Neural progenitor cell (in vitro differentiated cells): ENCODE measurements at regions not wholly inside any gene's neighbourhood (a gene's known extent, or its start where the extent isn't known, plus 50 kb on each side); places are given as distances from the start of the nearest gene placed in this dataset.

Experiments
- DNase-seq: peaks from one replicate; pipeline ENCODE4 v3.0.0-alpha.2; 2016; ENCODE audit warnings: low spot score
- H2AFZ ChIP-seq: fragments of 200-600 bp; sonication (generic); replicated peaks from 2 replicates; pipeline ENCODE4 v1.6.1; 2016; ENCODE audit warnings: antibody characterized with exemption
- H3F3A ChIP-seq: fragments of 200-600 bp; sonication (generic); 2 replicates; pipeline ENCODE4 v1.6.1; 2016; ENCODE audit warnings: antibody characterized with exemption, low read depth
- H3K27ac ChIP-seq: fragments of 200-600 bp; sonication (generic); 2 replicates; pipeline ENCODE4 v1.5.1; 2016; ENCODE audit warnings: mild to moderate bottlenecking
- H3K27me3 ChIP-seq: fragments of 200-600 bp; sonication (generic); 2 replicates; pipeline ENCODE4 v1.6.1; 2016; ENCODE audit warnings: mild to moderate bottlenecking, moderate library complexity
- H3K36me3 ChIP-seq: fragments of 200-600 bp; sonication (generic); 2 replicates; pipeline ENCODE4 v1.5.1; 2016
- H3K4me1 ChIP-seq: fragments of 200-600 bp; sonication (generic); 2 replicates; pipeline ENCODE4 v1.6.1; 2016; ENCODE audit warnings: mixed run types
- H3K4me2 ChIP-seq: fragments of 200-600 bp; sonication (generic); 2 replicates; pipeline ENCODE4 v1.6.1; 2016
- H3K4me3 ChIP-seq: fragments of 200-600 bp; sonication (generic); 2 replicates; pipeline ENCODE4 v1.5.1; 2016
- H3K79me2 ChIP-seq: fragments of 200-600 bp; sonication (generic); 2 replicates; pipeline ENCODE4 v1.6.1; 2016; ENCODE audit warnings: low read depth
- H3K9ac ChIP-seq: fragments of 200-600 bp; sonication (generic); 2 replicates; pipeline ENCODE4 v1.6.1; 2016
- H3K9me3 ChIP-seq: fragments of 200-600 bp; sonication (generic); 2 replicates; pipeline ENCODE4 v1.5.1; 2016; ENCODE audit warnings: low read depth
- H4K20me1 ChIP-seq: fragments of 200-600 bp; sonication (generic); 2 replicates; pipeline ENCODE4 v1.6.1; 2016; ENCODE audit warnings: low read depth
- H3K27ac Mint-ChIP-seq: 3 replicates; pipeline ENCODE4 v1.8.0; 2021; ENCODE audit warnings: mixed read lengths
- H3K27me3 Mint-ChIP-seq: 2 replicates; pipeline ENCODE4 v1.8.0; 2022; ENCODE audit warnings: low read depth, mild to moderate bottlenecking, inconsistent platforms, moderate library complexity, mixed read lengths; ENCODE audit not compliant: insufficient read depth
- H3K36me3 Mint-ChIP-seq: 3 replicates; pipeline ENCODE4 v1.8.0; 2021; ENCODE audit warnings: mixed read lengths
- H3K4me1 Mint-ChIP-seq: 3 replicates; pipeline ENCODE4 v1.8.0; 2021; ENCODE audit warnings: mixed read lengths
- H3K4me3 Mint-ChIP-seq: 3 replicates; pipeline ENCODE4 v1.8.0; 2021; ENCODE audit warnings: mild to moderate bottlenecking, moderate library complexity, mixed read lengths
- H3K9me3 Mint-ChIP-seq: 3 replicates; pipeline ENCODE4 v1.8.0; 2020; ENCODE audit warnings: mixed read lengths
- EZH2 ChIP-seq: fragments of 200-600 bp; sonication (generic); IDR thresholded peaks from 2 replicates; pipeline ENCODE4 v1.6.1; 2017; ENCODE audit warnings: antibody characterized with exemption, mild to moderate bottlenecking, moderate library complexity
- EZH2phosphoT487 ChIP-seq: fragments of 200-600 bp; sonication (generic); IDR thresholded peaks from 2 replicates; pipeline ENCODE4 v1.6.1; 2017; ENCODE audit warnings: antibody characterized with exemption
- TF ChIP-seq, protein P1 (sequence below): fragments of 200-600 bp; sonication (generic); IDR thresholded peaks from 2 replicates; pipeline ENCODE4 v1.5.1; 2017; ENCODE audit warnings: antibody characterized with exemption, mild to moderate bottlenecking

DNA sequence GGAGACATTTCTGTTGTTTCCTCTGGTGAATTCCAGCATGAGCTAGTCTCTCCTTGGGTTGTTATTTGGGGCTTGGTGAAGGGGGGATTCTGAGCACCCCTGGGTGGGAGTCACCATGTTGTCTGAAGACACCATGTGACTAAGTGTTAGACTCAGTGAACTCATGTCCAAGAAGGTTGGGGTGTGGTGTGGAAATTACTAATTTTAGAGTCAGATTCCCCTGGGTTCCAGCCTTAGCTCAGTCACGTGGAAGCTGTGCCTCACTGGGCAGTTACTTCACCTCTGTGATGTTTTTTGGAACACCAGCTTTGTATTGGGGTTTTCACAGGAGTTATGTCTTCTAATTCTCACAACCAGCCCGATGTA is 171.5 kb downstream of the RPLP1 start:
- Mint-ChIP-seq H3K36me3 (no peaks in the 10 kb centered on the region), H3K9me3 (peaks cover 19% of the 10 kb centered on the region), H3K4me3 (no peak overlapping the region), H3K4me1 (no peaks in the 10 kb centered on the region), H3K27me3 (peaks cover 6% of the 10 kb centered on the region), H3K27ac (no peak overlapping the region)
- Histone ChIP-seq H3K79me2 (no peaks in the 10 kb centered on the region), H3K27me3 (no peaks in the 10 kb centered on the region), H2AFZ (no peak overlapping the region), H3F3A (no peaks in the 10 kb centered on the region), H4K20me1 (no peaks in the 10 kb centered on the region), H3K4me3 (no peak overlapping the region), H3K36me3 (no peaks in the 10 kb centered on the region), H3K4me2 (no peak overlapping the region), H3K4me1 (no peaks in the 10 kb centered on the region), H3K9ac (no peak overlapping the region), H3K27ac (no peak overlapping the region), H3K9me3 (no peaks in the 10 kb centered on the region)
- no peak for DNase-seq
- TF ChIP-seq, protein P1, sequence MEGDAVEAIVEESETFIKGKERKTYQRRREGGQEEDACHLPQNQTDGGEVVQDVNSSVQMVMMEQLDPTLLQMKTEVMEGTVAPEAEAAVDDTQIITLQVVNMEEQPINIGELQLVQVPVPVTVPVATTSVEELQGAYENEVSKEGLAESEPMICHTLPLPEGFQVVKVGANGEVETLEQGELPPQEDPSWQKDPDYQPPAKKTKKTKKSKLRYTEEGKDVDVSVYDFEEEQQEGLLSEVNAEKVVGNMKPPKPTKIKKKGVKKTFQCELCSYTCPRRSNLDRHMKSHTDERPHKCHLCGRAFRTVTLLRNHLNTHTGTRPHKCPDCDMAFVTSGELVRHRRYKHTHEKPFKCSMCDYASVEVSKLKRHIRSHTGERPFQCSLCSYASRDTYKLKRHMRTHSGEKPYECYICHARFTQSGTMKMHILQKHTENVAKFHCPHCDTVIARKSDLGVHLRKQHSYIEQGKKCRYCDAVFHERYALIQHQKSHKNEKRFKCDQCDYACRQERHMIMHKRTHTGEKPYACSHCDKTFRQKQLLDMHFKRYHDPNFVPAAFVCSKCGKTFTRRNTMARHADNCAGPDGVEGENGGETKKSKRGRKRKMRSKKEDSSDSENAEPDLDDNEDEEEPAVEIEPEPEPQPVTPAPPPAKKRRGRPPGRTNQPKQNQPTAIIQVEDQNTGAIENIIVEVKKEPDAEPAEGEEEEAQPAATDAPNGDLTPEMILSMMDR, result no peak
- TF ChIP-seq EZH2, result no peak
- no peak for TF ChIP-seq EZH2phosphoT487

DNA sequence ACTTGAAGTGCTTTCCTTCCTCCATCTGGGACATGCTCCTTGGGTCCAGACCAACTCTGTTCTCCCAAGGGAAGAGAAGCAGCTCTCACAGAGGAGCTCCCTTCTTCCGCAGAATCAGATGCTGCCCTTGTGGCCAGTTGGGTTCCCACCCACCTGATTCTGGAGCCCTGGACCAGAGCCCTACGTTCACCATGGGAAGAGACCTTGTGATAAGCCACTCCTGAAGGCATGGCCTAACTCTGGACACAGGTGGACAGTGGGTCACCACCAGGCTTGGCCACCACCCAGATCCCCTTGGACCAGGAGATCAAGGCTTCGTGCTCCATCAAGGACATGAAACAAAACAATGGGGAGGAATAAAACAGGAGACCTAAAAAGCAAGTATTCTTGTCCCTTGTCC is 172.2 kb downstream of the RPLP1 start:
- Mint-ChIP-seq H3K4me1 (no peaks in the 10 kb centered on the region), H3K27me3 (peaks cover 6% of the 10 kb centered on the region), H3K4me3 (no peak overlapping the region), H3K27ac (no peak overlapping the region), H3K9me3 (peaks cover 19% of the 10 kb centered on the region), H3K36me3 (no peaks in the 10 kb centered on the region)
- no peak overlapping the region for H3K27ac ChIP-seq
- no peaks in the 10 kb centered on the region for H3K9me3 ChIP-seq
- no peaks in the 10 kb centered on the region for H3K79me2 ChIP-seq
- no peaks in the 10 kb centered on the region for H3F3A ChIP-seq
- H3K36me3 ChIP-seq, result no peaks in the 10 kb centered on the region
- no peaks in the 10 kb centered on the region for H4K20me1 ChIP-seq
- H3K27me3 ChIP-seq, result no peaks in the 10 kb centered on the region
- H3K9ac ChIP-seq, result no peak overlapping the region
- no peak overlapping the region for H2AFZ ChIP-seq
- no peaks in the 10 kb centered on the region for H3K4me1 ChIP-seq
- no peak overlapping the region for H3K4me3 ChIP-seq
- TF ChIP-seq EZH2phosphoT487 (no peak), EZH2 (no peak)
- TF ChIP-seq, protein P1, result no peak
- DNase-seq, result no peak
- H3K4me2 ChIP-seq, result no peak overlapping the region

DNA sequence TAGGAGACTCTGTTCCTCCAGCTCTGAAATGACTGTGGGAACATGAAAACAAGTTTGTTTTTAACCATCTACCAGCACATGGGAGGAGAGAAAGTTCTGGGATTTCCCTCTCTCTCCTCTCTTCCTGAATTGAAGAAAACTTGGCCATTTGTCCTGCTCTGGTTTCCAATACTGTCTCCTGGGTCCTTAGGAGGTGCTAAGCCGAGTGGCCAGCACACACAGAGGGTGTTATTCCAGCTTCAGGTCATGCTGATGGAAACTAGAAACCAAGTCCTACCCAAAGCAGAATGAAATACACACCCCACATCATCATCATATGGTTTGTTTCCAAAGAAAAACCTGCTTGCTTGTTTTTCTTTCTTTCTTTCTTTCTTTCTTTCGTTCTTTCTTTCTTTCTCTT is 172.7 kb downstream of the RPLP1 start:
- Mint-ChIP-seq H3K4me1 (no peaks in the 10 kb centered on the region), H3K27me3 (peaks cover 8% of the 10 kb centered on the region), H3K27ac (no peak overlapping the region), H3K36me3 (no peaks in the 10 kb centered on the region), H3K9me3 (peaks cover 16% of the 10 kb centered on the region), H3K4me3 (no peak overlapping the region)
- Histone ChIP-seq H3K4me1 (no peaks in the 10 kb centered on the region), H3K27me3 (no peaks in the 10 kb centered on the region), H3K27ac (no peak overlapping the region), H3K4me3 (no peak overlapping the region), H3K4me2 (no peak overlapping the region), H2AFZ (no peak overlapping the region), H3K9ac (no peak overlapping the region), H3K9me3 (no peaks in the 10 kb centered on the region), H3F3A (no peaks in the 10 kb centered on the region), H4K20me1 (no peaks in the 10 kb centered on the region), H3K36me3 (no peaks in the 10 kb centered on the region), H3K79me2 (no peaks in the 10 kb centered on the region)
- TF ChIP-seq EZH2phosphoT487 (no peak), EZH2 (no peak)
- TF ChIP-seq, protein P1, result no peak
- DNase-seq, result no peak
